GM12878 (cell line): ENCODE measurements at regions not wholly inside any gene's neighbourhood (a gene's known extent, or its start where the extent isn't known, plus 50 kb on each side); places are given as distances from the start of the nearest gene placed in this dataset.

ENCODE experiments used
- ATAC-seq: fragments of 200-7000 bp; cut with Tn5 transposase; 3 replicates; pipeline ENCODE4 v1.9.1; 2020; ENCODE audit warnings: mild to moderate bottlenecking, moderate library complexity
- BruUV-seq: library from RNA; stranded (reverse); fragments of 400-500 nt; replicated peaks from 2 replicates; lab custom pipeline; 2021; lab: Mats Ljungman, UMichigan
- CTCF ChIA-PET: fragments of 300-600 bp; sonication (Branson Sonifier 250); formaldehyde crosslinking; extraction: SDS; loops from one replicate; lab custom pipeline; 2021; ENCODE audit warnings: inconsistent platforms; lab: Yijun Ruan, JAX
- POLR2A ChIA-PET: fragments of 350-600 bp; formaldehyde crosslinking; extraction: SDS; loops from one replicate; lab custom pipeline; 2021; ENCODE audit warnings: inconsistent platforms; lab: Charles Lee
- RAD21 ChIA-PET: fragments of 300-600 bp; sonication (Branson Sonifier 250); formaldehyde crosslinking; loops from one replicate; lab custom pipeline; 2023; ENCODE audit warnings: antibody characterized with exemption; ENCODE audit not compliant: unreplicated experiment; lab: Charles Lee
- SMC1A ChIA-PET: fragments of 300-600 bp; sonication (Branson Sonifier 250); formaldehyde crosslinking; loops from one replicate; lab custom pipeline; 2023; ENCODE audit not compliant: unreplicated experiment, uncharacterized antibody; lab: Charles Lee
- DNase-seq: peaks from one replicate; pipeline ENCODE4 v3.0.0-alpha.2; 2011; ENCODE audit warnings: low read depth, low spot score
- FAIRE-seq: peaks from 3 replicates; lab custom pipeline; 2011; peaks lifted over from hg19 to GRCh38; lab: Jason Lieb, UNC
- H2AFZ ChIP-seq: 2 replicates; pipeline ENCODE4 v1.6.0; 2011; ENCODE audit warnings: low read depth, low read length, control low read depth; ENCODE audit not compliant: control insufficient read depth
- H3K27ac ChIP-seq: 2 replicates; pipeline ENCODE4 v1.5.1; 2011; ENCODE audit warnings: control low read depth; ENCODE audit not compliant: control insufficient read depth, insufficient read depth
- H3K27me3 ChIP-seq, 2 experiments: replicated peaks in 1 of 2; 2 replicates each; pipeline versions ENCODE4 v1.6.0 to v1.6.1; 2011; ENCODE audit warnings: low read length in 1 of 2; ENCODE audit not compliant: control insufficient read depth in 2 of 2, insufficient read depth in 2 of 2
- H3K36me3 ChIP-seq, 2 experiments: 2 replicates each; pipeline ENCODE4 v1.5.1; 2011; ENCODE audit warnings: low read length in 1 of 2; ENCODE audit not compliant: control insufficient read depth in 2 of 2, insufficient read depth in 2 of 2
- H3K4me1 ChIP-seq: 2 replicates; pipeline ENCODE4 v1.6.1; 2011; ENCODE audit warnings: mild to moderate bottlenecking, low read length, moderate library complexity, mixed read lengths; ENCODE audit not compliant: control insufficient read depth, insufficient read depth
- H3K4me2 ChIP-seq: 2 replicates; pipeline ENCODE4 v1.6.0; 2011; ENCODE audit warnings: control low read depth; ENCODE audit not compliant: control insufficient read depth, insufficient read depth
- H3K4me3 ChIP-seq: fragments of 200-600 bp; sonication (generic); 2 replicates; pipeline ENCODE4 v1.5.1; 2016
- H3K79me2 ChIP-seq: 2 replicates; pipeline ENCODE4 v1.6.0; 2011; ENCODE audit warnings: low read length; ENCODE audit not compliant: control insufficient read depth, insufficient read depth
- H3K9ac ChIP-seq: 2 replicates; pipeline ENCODE4 v1.8.0; 2011; ENCODE audit warnings: low read length, control low read depth, mixed read lengths; ENCODE audit not compliant: control insufficient read depth, insufficient read depth
- H3K9me3 ChIP-seq: replicated peaks from 3 replicates; pipeline ENCODE4 v1.5.1; 2011; ENCODE audit warnings: mild to moderate bottlenecking, low read length; ENCODE audit not compliant: control insufficient read depth, insufficient read depth
- H4K20me1 ChIP-seq: 2 replicates; pipeline ENCODE4 v1.6.0; 2011; ENCODE audit not compliant: control insufficient read depth, insufficient read depth
- EP300 ChIP-seq, 2 experiments: fragments of 150-350 bp in 1 of 2; IDR thresholded peaks; 2 replicates each; pipeline ENCODE4 v1.6.1; 2011 to 2012; ENCODE audit warnings: low read depth in 2 of 2, low read length in 2 of 2, borderline replicate concordance in 1 of 2, improper control_type of control experiment in 1 of 2, inconsistent platforms in 1 of 2; ENCODE audit not compliant: control insufficient read depth in 1 of 2
- ESRRA ChIP-seq: IDR thresholded peaks from 2 replicates; pipeline ENCODE4 v1.6.1; 2012; ENCODE audit warnings: mild to moderate bottlenecking, low read length, improper control_type of control experiment
- FOS ChIP-seq: IDR thresholded peaks from 3 replicates; pipeline ENCODE4 v1.6.1; 2011; ENCODE audit warnings: borderline replicate concordance; ENCODE audit not compliant: insufficient read length; ENCODE audit errors: extremely low read depth
- FOXK2 ChIP-seq: fragments of 450-650 bp; IDR thresholded peaks from 2 replicates; pipeline ENCODE4 v1.6.1; 2017; ENCODE audit warnings: mild to moderate bottlenecking, moderate library complexity
- HCFC1 ChIP-seq: fragments of 150-350 bp; IDR thresholded peaks from 2 replicates; pipeline ENCODE4 v1.6.1; 2014; ENCODE audit warnings: low read length
- IRF5 ChIP-seq: fragments of 450-650 bp; IDR thresholded peaks from 2 replicates; pipeline ENCODE4 v1.6.1; 2017; ENCODE audit warnings: borderline replicate concordance
- MEF2A ChIP-seq: IDR thresholded peaks from 2 replicates; pipeline ENCODE4 v1.6.1; 2011; ENCODE audit warnings: low read depth, mild to moderate bottlenecking, low read length, moderate library complexity; ENCODE audit not compliant: insufficient read depth
- MXI1 ChIP-seq: fragments of 150-350 bp; IDR thresholded peaks from 2 replicates; pipeline ENCODE4 v1.6.1; 2011; ENCODE audit warnings: low read depth, mild to moderate bottlenecking, inconsistent platforms, low read length, improper control_type of control experiment
- MYB ChIP-seq: fragments of 150-350 bp; IDR thresholded peaks from 2 replicates; pipeline ENCODE4 v1.6.1; 2014; ENCODE audit warnings: mild to moderate bottlenecking, low read depth, low read length, borderline replicate concordance
- NR2C1 ChIP-seq: fragments of 450-650 bp; IDR thresholded peaks from 2 replicates; pipeline ENCODE4 v1.6.1; 2017; ENCODE audit warnings: antibody characterized with exemption, mild to moderate bottlenecking, moderate library complexity
- POLR2A ChIP-seq: IDR thresholded peaks from 2 replicates; pipeline ENCODE4 v1.6.1; 2011; ENCODE audit warnings: low read depth, mild to moderate bottlenecking, low read length
- POLR2AphosphoS2 ChIP-seq: IDR thresholded peaks from 2 replicates; pipeline ENCODE4 v1.6.1; 2011; ENCODE audit warnings: low read depth, mild to moderate bottlenecking, low read length, improper control_type of control experiment, moderate library complexity
- RFX5 ChIP-seq: IDR thresholded peaks from 2 replicates; pipeline ENCODE4 v1.6.1; 2011; ENCODE audit warnings: low read depth, low read length, improper control_type of control experiment
- TCF3 ChIP-seq: IDR thresholded peaks from 2 replicates; pipeline ENCODE4 v1.6.1; 2012; ENCODE audit warnings: low read depth, mild to moderate bottlenecking, low read length, borderline replicate concordance; ENCODE audit not compliant: insufficient read depth
- WRNIP1 ChIP-seq: IDR thresholded peaks from 2 replicates; pipeline ENCODE4 v1.6.1; 2011; ENCODE audit warnings: low read depth, low read length, improper control_type of control experiment, borderline replicate concordance
- ZNF207 ChIP-seq: fragments of 450-650 bp; IDR thresholded peaks from 2 replicates; pipeline ENCODE4 v1.6.1; 2014; ENCODE audit warnings: antibody characterized with exemption, mild to moderate bottlenecking, borderline replicate concordance
- ZNF384 ChIP-seq: IDR thresholded peaks from 2 replicates; pipeline ENCODE4 v1.6.1; 2012; ENCODE audit warnings: low read depth, mild to moderate bottlenecking, low read length, improper control_type of control experiment, borderline replicate concordance
- WGBS: methylation state at CpG from one replicate; pipeline ENCODE4 v1.1.6; 2016; ENCODE audit warnings: low lambda C conversion rate; ENCODE audit not compliant: insufficient replicate concordance, insufficient coverage; ENCODE audit errors: missing lambda C conversion rate; 5-methylcytosine and 5-hydroxymethylcytosine counted together
- in situ Hi-C: fragments of 300-500 bp; cut with MboI; formaldehyde crosslinking; loops from 9 replicates; pipeline ENCODE4 v1.14.3; 2018; ENCODE audit warnings: mixed read lengths
- intact Hi-C: fragments of 100-400 bp; cut with micrococcal nuclease; formaldehyde crosslinking; loops from one replicate; pipeline ENCODE4 v1.14.2; 2022; ENCODE audit not compliant: unreplicated experiment
- TF ChIP-seq, protein P1 (sequence below): fragments of 450-650 bp; IDR thresholded peaks from 2 replicates; pipeline ENCODE4 v1.6.1; 2017; ENCODE audit warnings: mild to moderate bottlenecking, moderate library complexity

DNA sequence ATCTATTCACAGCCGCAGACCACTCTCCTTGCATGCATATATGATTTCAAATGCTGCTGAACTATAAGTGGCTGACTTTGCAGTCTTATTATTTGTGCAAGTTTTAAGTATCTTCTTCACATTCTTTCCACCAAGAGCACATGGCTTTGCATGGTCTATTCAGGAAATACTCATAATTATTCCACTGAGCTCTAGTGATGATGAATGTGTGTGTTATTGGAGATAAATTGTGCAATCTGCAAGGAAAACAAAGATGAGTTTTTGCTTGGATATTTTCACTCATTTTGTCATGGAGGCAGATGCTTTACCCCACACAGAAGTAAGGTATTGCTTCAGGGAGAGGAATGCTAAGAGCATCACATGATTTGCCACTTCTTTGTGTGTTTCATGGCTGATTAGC is 764.6 kb downstream of the TBC1D32 start:
- Histone ChIP-seq H3K4me2 (no peak overlapping the region), H2AFZ (no peak overlapping the region), H3K9ac (no peak overlapping the region), H3K9me3 (no peaks in the 10 kb centered on the region), H3K27ac (no peak overlapping the region), H3K79me2 (no peaks in the 10 kb centered on the region), H3K27me3 (no peaks in the 10 kb centered on the region), H4K20me1 (no peaks in the 10 kb centered on the region), H3K36me3 (no peaks in the 10 kb centered on the region), H3K4me3 (no peak overlapping the region), H3K4me1 (no peaks in the 10 kb centered on the region)
- FAIRE-seq = no peak
- BruUV-seq = no TSS peak
- TF ChIP-seq ZNF207 (no peak), MEF2A (no peak), FOXK2 (no peak), MXI1 (no peak), NR2C1 (no peak), WRNIP1 (no peak), HCFC1 (no peak), POLR2A (no peak), POLR2AphosphoS2 (no peak), ZNF384 (no peak), ESRRA (no peak), RFX5 (no peak), TCF3 (no peak), FOS (no peak), EP300 (IDR thresholded peaks at IDR 0.05; ENCODE audit: borderline replicate concordance in 1 of 2, control insufficient read depth in 1 of 2, low read depth in 2 of 2, low read length in 2 of 2) (no peak), MYB (no peak), IRF5 (no peak)
- TF ChIP-seq, protein P1, sequence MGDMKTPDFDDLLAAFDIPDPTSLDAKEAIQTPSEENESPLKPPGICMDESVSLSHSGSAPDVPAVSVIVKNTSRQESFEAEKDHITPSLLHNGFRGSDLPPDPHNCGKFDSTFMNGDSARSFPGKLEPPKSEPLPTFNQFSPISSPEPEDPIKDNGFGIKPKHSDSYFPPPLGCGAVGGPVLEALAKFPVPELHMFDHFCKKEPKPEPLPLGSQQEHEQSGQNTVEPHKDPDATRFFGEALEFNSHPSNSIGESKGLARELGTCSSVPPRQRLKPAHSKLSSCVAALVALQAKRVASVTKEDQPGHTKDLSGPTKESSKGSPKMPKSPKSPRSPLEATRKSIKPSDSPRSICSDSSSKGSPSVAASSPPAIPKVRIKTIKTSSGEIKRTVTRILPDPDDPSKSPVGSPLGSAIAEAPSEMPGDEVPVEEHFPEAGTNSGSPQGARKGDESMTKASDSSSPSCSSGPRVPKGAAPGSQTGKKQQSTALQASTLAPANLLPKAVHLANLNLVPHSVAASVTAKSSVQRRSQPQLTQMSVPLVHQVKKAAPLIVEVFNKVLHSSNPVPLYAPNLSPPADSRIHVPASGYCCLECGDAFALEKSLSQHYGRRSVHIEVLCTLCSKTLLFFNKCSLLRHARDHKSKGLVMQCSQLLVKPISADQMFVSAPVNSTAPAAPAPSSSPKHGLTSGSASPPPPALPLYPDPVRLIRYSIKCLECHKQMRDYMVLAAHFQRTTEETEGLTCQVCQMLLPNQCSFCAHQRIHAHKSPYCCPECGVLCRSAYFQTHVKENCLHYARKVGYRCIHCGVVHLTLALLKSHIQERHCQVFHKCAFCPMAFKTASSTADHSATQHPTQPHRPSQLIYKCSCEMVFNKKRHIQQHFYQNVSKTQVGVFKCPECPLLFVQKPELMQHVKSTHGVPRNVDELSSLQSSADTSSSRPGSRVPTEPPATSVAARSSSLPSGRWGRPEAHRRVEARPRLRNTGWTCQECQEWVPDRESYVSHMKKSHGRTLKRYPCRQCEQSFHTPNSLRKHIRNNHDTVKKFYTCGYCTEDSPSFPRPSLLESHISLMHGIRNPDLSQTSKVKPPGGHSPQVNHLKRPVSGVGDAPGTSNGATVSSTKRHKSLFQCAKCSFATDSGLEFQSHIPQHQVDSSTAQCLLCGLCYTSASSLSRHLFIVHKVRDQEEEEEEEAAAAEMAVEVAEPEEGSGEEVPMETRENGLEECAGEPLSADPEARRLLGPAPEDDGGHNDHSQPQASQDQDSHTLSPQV = no peak
- in situ Hi-C loops (no loop called here), intact Hi-C loops (no loop called here)
- 0% methylated on average over 1 of the region's 1 CpG for WGBS
- ChIA-PET RAD21 (no interaction called here), POLR2A (no interaction called here), CTCF (no interaction called here), SMC1A (no interaction called here)
- no peak for ATAC-seq
- DNase-seq = no peak
